PFSK-1 (cell line): ENCODE measurements at regions not wholly inside any gene's neighbourhood (a gene's known extent, or its start where the extent isn't known, plus 50 kb on each side); places are given as distances from the start of the nearest gene placed in this dataset.

ENCODE experiments used
- FOXP2 ChIP-seq: optimal IDR thresholded peaks from 2 replicates; pipeline ENCODE3; 2011; ENCODE audit warnings: borderline replicate concordance, control low read depth, inconsistent platforms; ENCODE audit not compliant: insufficient read depth; ENCODE audit errors: extremely low read length, extremely low read depth
- POLR2AphosphoS5 ChIP-seq: IDR thresholded peaks from 2 replicates; pipeline ENCODE4 v1.6.1; 2012; ENCODE audit warnings: low read depth, mild to moderate bottlenecking, control low read depth, low read length, moderate library complexity
- REST ChIP-seq, 2 experiments: IDR thresholded peaks; 2 replicates each; pipeline versions ENCODE4 v1.6.1 to v1.8.0; 2011 to 2012; ENCODE audit warnings: low read depth in 2 of 2, low read length in 2 of 2, control low read depth in 1 of 2, inconsistent platforms in 1 of 2, mild to moderate bottlenecking in 1 of 2, moderate library complexity in 1 of 2; ENCODE audit not compliant: insufficient read depth in 1 of 2
- SIN3A ChIP-seq: IDR thresholded peaks from 2 replicates; pipeline ENCODE4 v1.6.1; 2012; ENCODE audit warnings: mild to moderate bottlenecking, low read length, moderate library complexity, borderline replicate concordance; ENCODE audit not compliant: insufficient read depth
- TAF1 ChIP-seq: IDR thresholded peaks from 2 replicates; pipeline ENCODE4 v1.6.1; 2012; ENCODE audit warnings: low read length, control low read depth, borderline replicate concordance; ENCODE audit not compliant: insufficient read depth

GRCh38 chrX:149992918-149993317 lies 54.6 kb upstream of the EOLA2 start:
- TF ChIP-seq SIN3A (no peak), POLR2AphosphoS5 (no peak), TAF1 (no peak), REST (IDR thresholded peaks at IDR 0.05; ENCODE audit: insufficient read depth in 1 of 2, low read depth in 2 of 2, low read length in 2 of 2) (no peak), FOXP2 (no peak)

DNA sequence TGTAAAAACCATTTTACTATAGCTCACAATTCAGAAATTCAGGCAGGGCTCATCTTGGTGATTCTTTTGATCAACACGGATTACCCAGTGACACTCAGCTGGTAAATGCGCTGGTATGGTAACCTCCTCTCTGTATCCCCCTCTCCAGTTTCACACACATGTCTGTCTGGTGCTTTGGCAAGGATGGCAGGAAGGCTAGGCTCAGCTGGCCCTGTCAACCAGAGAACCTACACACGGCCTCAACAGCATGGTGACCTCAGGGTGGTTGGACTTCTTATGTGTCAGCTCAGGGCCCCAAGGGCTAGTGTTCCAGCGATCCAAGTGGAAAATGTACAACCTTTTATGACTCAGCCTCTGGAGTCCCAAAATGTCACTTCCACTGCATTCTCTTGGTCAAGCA lies 55.7 kb upstream of the EOLA2 start:
- TF ChIP-seq REST (IDR thresholded peaks at IDR 0.05; ENCODE audit: insufficient read depth in 1 of 2, low read depth in 2 of 2, low read length in 2 of 2) (no peak), POLR2AphosphoS5 (no peak), FOXP2 (no peak), TAF1 (no peak), SIN3A (no peak)

DNA sequence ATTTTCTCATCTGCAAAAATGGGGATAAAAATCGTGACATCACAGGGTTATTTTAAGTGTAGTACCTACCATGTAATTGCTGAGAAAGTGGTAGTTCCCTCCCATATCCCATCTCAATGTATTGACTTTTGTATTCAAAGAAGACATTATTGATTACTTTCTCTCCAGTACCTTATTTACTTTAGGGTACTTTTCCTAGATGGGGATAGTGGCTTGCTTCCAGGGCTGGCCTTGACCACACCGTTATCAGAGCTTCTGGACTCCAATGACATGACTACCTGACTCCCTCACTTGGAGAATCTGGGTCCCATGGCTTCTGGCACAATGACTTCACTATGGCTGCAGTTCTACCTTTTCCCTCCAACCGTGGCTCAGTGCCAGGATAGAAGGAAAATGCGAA lies 58.2 kb upstream of the EOLA2 start:
- TF ChIP-seq FOXP2 (no peak), TAF1 (no peak), POLR2AphosphoS5 (no peak), SIN3A (no peak), REST (IDR thresholded peaks at IDR 0.05; ENCODE audit: insufficient read depth in 1 of 2, low read depth in 2 of 2, low read length in 2 of 2) (no peak)

- TF ChIP-seq FOXP2 = no peak
- no peak for TF ChIP-seq SIN3A
- no peak for TF ChIP-seq TAF1
- TF ChIP-seq POLR2AphosphoS5 = no peak
- no peak for TF ChIP-seq REST (IDR thresholded peaks at IDR 0.05; ENCODE audit: insufficient read depth in 1 of 2, low read depth in 2 of 2, low read length in 2 of 2)
These were observed 66.7 kb upstream of the EOLA2 start for GRCh38 chrX:150005027-150005426.

- TF ChIP-seq FOXP2 (no peak), REST (IDR thresholded peaks at IDR 0.05; ENCODE audit: insufficient read depth in 1 of 2, low read depth in 2 of 2, low read length in 2 of 2) (no peak), POLR2AphosphoS5 (no peak), SIN3A (no peak), TAF1 (no peak)
These were observed 69.1 kb upstream of the EOLA2 start for GRCh38 chrX:150007356-150007755.
